ENCODE measurements at regions not wholly inside any gene's neighbourhood (a gene's known extent, or its start where the extent isn't known, plus 50 kb on each side); places are given as distances from the start of the nearest gene placed in this dataset.

- DNase-seq (ENCODE audit: low read depth) = no peak
These were observed 191.6 kb upstream of the CADM1 start for GRCh38 chr11:115695677-115696364.

DNA sequence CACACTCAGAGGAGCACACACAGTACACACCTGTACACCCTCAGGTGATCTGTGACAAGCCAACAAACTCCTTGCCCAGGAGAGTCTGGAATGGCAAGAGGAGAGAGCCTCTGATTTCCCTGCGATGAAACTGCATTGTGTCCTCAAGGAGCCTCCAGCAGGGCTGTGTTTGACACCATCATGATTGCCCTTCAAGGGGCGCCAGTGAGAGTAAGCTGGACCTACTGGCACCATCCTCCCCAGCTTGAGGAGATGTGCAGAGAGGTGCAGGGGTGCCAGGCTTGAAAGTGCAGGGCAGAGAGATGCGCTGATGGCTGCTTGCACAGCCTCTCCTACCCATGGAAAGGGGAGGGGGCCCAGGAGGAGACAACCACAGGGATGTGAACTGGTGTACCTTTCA is 188.8 kb upstream of the CADM1 start:
- DNase-seq (ENCODE audit: low read depth) = no peak

GRCh38 chr11:115691030-115691429 is 186.8 kb upstream of the CADM1 start:
- no peak for DNase-seq (ENCODE audit: low read depth)

- no peak for DNase-seq (ENCODE audit: low read depth)
These were observed 183.7 kb upstream of the CADM1 start for GRCh38 chr11:115687934-115688333.

- no peak for DNase-seq (ENCODE audit: low read depth)
These were observed 180.5 kb upstream of the CADM1 start for GRCh38 chr11:115684699-115685098.

GRCh38 chr11:115684135-115684534 is 179.9 kb upstream of the CADM1 start:
- DNase-seq (ENCODE audit: low read depth) = no peak

- DNase-seq (ENCODE audit: low read depth) = no peak
These were observed 178.7 kb upstream of the CADM1 start for GRCh38 chr11:115682888-115683287.

DNA sequence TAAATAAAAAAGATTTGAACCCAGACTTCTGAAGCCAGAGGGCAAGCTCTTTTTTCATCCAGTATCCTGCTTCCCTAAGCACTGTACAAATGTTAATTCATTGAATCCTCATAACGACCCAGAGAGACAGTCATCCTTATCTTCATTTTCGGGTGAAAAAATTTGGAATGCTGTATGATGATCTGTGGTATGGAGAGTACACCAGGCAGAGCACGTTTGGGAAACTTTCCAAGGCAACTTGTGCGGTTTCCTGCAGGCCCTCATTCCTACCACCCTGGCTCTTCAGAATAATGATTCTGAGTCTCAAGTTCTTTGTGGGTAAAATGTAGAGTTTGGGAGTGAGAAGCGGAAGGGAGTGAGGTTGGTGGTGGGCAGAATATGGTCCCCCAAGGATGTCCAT is 177.9 kb upstream of the CADM1 start:
- no peak for DNase-seq (ENCODE audit: low read depth)

GRCh38 chr11:115679945-115680344 is 175.7 kb upstream of the CADM1 start:
- no peak for DNase-seq (ENCODE audit: low read depth)

GRCh38 chr11:115678942-115679341 is 174.7 kb upstream of the CADM1 start:
- DNase-seq (ENCODE audit: low read depth) = no peak

DNA sequence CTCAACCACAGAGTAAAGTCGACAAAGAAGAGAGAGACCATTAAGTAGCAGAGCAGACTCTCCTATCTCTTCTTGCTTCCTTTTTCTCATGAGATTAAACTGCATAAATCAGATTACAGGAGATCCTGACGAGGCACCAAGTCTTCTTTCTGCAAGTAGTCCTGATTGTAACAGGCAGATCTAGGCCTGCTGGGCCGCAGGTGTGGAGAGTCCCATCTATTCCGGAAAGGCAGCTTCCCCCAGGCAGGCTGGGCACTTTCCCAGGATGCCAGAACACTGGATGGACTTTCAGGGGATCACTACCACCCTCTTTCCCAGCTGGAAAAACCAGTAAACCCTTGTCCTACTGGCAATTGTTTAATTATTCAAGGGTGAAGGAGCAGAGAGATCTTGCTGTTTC is 173.0 kb upstream of the CADM1 start:
- DNase-seq (ENCODE audit: low read depth) = no peak

DNA sequence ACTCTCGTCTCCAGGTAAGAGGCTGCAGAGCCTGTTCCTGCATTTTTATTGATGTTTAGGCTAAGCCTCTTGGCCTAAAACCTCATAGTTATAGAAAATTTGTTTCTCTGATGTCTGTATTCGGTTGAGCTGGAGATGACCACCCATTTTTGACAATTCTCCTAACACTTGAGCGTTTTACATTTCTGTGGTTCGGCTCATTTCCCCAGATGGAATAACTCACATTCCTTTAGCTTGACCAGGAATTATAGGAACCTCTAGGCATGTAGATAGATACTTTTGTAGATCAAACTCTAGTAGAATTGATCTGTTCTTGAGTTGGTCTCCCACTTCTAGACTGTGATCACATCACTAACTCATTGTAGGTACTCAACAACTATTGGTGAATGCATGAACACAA is 172.6 kb upstream of the CADM1 start:
- no peak for DNase-seq (ENCODE audit: low read depth)

DNA sequence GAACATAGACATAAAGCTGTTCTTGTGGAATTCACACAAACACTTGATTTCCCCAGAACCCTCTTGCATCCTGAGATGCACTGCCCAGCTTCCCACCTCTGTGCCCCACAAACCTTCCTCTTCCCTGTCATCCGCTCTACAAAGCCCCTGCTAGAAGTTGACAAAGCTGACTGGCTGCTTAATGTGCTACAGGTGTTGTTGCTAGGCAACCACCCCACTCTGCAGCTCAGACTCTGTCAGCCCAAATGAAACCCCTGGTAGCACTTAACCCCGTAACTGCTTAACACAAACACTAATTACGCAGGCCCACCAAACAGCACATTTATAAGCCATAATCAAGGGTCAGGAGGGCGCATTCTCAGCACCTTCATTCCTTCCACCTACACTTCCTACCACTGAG is 172.0 kb upstream of the CADM1 start:
- DNase-seq (ENCODE audit: low read depth) = no peak

- no peak for DNase-seq (ENCODE audit: low read depth)
These were observed 170.8 kb upstream of the CADM1 start for GRCh38 chr11:115674937-115675544.

- DNase-seq (ENCODE audit: low read depth) = no peak
These were observed 170.1 kb upstream of the CADM1 start for GRCh38 chr11:115674176-115674936.

- DNase-seq (ENCODE audit: low read depth) = no peak
These were observed 169.5 kb upstream of the CADM1 start for GRCh38 chr11:115673720-115674119.

DNA sequence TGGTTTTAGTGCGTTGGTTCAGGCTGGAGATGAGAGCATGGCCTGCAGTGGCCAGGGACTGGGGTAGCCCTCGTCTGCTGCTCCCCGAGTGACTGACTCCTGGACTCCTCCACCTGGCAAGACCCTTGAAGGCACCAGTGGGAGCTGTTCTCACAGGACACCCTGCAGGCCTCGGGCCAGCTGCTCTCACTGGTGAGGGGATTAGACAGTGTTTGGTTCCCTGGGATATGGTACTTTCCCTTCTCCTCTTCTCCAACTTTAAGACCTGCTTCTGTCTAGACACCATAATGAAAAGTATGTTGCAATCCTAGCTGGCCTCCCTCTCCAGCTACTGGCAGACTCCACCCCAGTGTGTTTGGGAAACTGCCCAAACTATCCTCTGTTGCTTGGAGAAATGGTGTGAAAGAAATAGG is 168.8 kb upstream of the CADM1 start:
- DNase-seq (ENCODE audit: low read depth) = no peak

DNA sequence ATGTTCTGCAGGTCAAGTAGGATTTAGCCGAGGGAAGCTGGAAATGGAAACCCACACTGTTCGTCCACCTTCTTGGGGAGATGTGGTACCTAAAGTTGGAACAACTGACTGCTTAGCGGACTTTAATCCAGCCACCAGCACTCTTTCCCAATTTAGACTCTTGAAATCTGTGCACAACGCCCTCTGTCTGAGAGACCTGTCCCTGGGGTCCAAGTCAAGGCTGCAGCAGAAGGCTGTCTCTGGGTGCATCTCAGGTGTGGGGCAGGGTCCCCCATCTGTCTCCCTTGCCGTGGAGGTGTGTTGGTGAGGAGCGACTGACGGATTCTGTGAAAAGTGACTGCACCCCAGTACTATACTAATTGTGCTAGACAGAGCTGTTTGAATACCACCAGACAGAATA is 168.2 kb upstream of the CADM1 start:
- DNase-seq (ENCODE audit: low read depth) = no peak

GRCh38 chr11:115670538-115671205 is 166.5 kb upstream of the CADM1 start:
- no peak for DNase-seq (ENCODE audit: low read depth)

DNA sequence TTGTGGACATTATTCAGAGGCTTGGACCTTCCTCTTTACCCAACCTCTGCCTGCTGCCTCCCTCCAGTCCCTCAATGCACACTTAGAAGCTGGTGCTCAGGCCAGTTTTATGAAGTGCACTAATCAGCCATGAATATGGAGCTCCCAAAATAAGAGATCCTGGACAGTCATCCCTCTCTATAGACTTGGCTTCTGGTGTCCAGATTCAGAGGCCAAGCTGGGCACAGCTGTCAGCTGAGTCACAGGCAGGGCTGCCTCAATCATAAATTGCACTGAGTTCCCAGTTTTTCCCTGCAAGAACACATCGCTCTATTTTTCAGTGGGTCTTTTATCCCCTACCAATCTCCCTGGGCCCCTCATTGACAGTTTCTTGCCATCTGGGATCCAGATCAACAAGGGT is 161.7 kb upstream of the CADM1 start:
- no peak for DNase-seq (ENCODE audit: low read depth)

- DNase-seq (ENCODE audit: low read depth) = no peak
These were observed 161.1 kb upstream of the CADM1 start for GRCh38 chr11:115665175-115665821.

DNA sequence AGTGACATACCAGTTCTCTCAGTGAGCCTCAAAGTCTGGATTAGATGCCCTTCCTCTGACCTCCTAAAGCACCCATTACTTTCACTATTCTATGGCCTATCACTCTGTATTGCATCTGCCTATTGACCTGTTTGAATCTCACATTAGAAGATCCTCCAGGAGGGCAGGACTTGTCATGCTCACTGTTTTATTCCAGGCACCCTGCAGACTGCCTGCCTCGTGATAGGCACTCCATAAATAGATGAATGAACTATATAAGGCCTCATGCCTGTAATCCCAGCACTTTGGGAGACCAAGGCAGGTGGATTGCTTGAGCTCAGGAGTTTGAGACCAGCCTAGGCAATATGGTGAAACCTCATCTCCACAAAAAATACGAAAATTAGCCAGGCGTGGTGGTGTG is 160.1 kb upstream of the CADM1 start:
- DNase-seq (ENCODE audit: low read depth) = no peak
